Glutamatergic neuron (in vitro differentiated cells): ENCODE measurements at regions not wholly inside any gene's neighbourhood (a gene's known extent, or its start where the extent isn't known, plus 50 kb on each side); places are given as distances from the start of the nearest gene placed in this dataset.

Experiments used
- DNase-seq: peaks from one replicate; pipeline ENCODE4 v3.0.0; 2022
- H3K27ac Mint-ChIP-seq: one replicate; pipeline ENCODE4 v1.8.0; 2020; ENCODE audit warnings: mild to moderate bottlenecking, mixed read lengths, inconsistent platforms; ENCODE audit not compliant: unreplicated experiment
- H3K27me3 Mint-ChIP-seq: one replicate; pipeline ENCODE4 v1.8.0; 2020; ENCODE audit warnings: mild to moderate bottlenecking, moderate library complexity, mixed read lengths, inconsistent platforms; ENCODE audit not compliant: unreplicated experiment
- H3K36me3 Mint-ChIP-seq: one replicate; pipeline ENCODE4 v1.8.0; 2020; ENCODE audit warnings: mild to moderate bottlenecking, mixed read lengths, inconsistent platforms; ENCODE audit not compliant: unreplicated experiment
- H3K4me1 Mint-ChIP-seq: one replicate; pipeline ENCODE4 v1.8.0; 2020; ENCODE audit warnings: mild to moderate bottlenecking, low read depth, mixed read lengths, inconsistent platforms; ENCODE audit not compliant: unreplicated experiment
- H3K4me3 Mint-ChIP-seq: one replicate; pipeline ENCODE4 v1.8.0; 2020; ENCODE audit warnings: mild to moderate bottlenecking, mixed read lengths, inconsistent platforms; ENCODE audit not compliant: unreplicated experiment
- H3K9me3 Mint-ChIP-seq: one replicate; pipeline ENCODE4 v1.8.0; 2020; ENCODE audit warnings: mild to moderate bottlenecking, moderate library complexity, mixed read lengths, inconsistent platforms; ENCODE audit not compliant: unreplicated experiment
- CTCF ChIP-seq: fragments of 200-600 bp; sonication (generic); IDR thresholded peaks from one replicate; pipeline ENCODE4 v1.5.0; 2021; ENCODE audit not compliant: partially characterized antibody, unreplicated experiment

GRCh38 chr2:144922519-144922918 lies 402.6 kb upstream of the ZEB2 start:
- no peak overlapping the region for H3K4me3 Mint-ChIP-seq
- H3K27ac Mint-ChIP-seq: no peak overlapping the region
- no peak for DNase-seq
- H3K9me3 Mint-ChIP-seq: no peaks in the 10 kb centered on the region
- no peaks in the 10 kb centered on the region for H3K27me3 Mint-ChIP-seq
- no peak for TF ChIP-seq CTCF
- H3K36me3 Mint-ChIP-seq: peaks cover 6% of the 10 kb centered on the region
- no peaks in the 10 kb centered on the region for H3K4me1 Mint-ChIP-seq

GRCh38 chr2:144920755-144921530 lies 401.0 kb upstream of the ZEB2 start:
- Mint-ChIP-seq H3K4me1 (no peaks in the 10 kb centered on the region), H3K27me3 (no peaks in the 10 kb centered on the region), H3K4me3 (no peak overlapping the region), H3K9me3 (no peaks in the 10 kb centered on the region), H3K27ac (no peak overlapping the region), H3K36me3 (peaks cover 6% of the 10 kb centered on the region)
- TF ChIP-seq CTCF: no peak
- DNase-seq: no peak

- Mint-ChIP-seq H3K4me3 (no peak overlapping the region), H3K4me1 (no peaks in the 10 kb centered on the region), H3K27ac (no peak overlapping the region), H3K27me3 (no peaks in the 10 kb centered on the region), H3K9me3 (no peaks in the 10 kb centered on the region), H3K36me3 (no peaks in the 10 kb centered on the region)
- DNase-seq: no peak
- no peak for TF ChIP-seq CTCF
These were observed 394.9 kb upstream of the ZEB2 start for GRCh38 chr2:144914622-144915318.

GRCh38 chr2:144914113-144914512 lies 394.2 kb upstream of the ZEB2 start:
- DNase-seq: no peak
- H3K4me1 Mint-ChIP-seq: no peaks in the 10 kb centered on the region
- no peaks in the 10 kb centered on the region for H3K27me3 Mint-ChIP-seq
- no peaks in the 10 kb centered on the region for H3K36me3 Mint-ChIP-seq
- H3K4me3 Mint-ChIP-seq: no peak overlapping the region
- no peaks in the 10 kb centered on the region for H3K9me3 Mint-ChIP-seq
- no peak for TF ChIP-seq CTCF
- no peak overlapping the region for H3K27ac Mint-ChIP-seq

- no peaks in the 10 kb centered on the region for H3K4me1 Mint-ChIP-seq
- DNase-seq: no peak
- no peaks in the 10 kb centered on the region for H3K36me3 Mint-ChIP-seq
- H3K4me3 Mint-ChIP-seq: no peak overlapping the region
- H3K9me3 Mint-ChIP-seq: no peaks in the 10 kb centered on the region
- no peak overlapping the region for H3K27ac Mint-ChIP-seq
- H3K27me3 Mint-ChIP-seq: no peaks in the 10 kb centered on the region
- no peak for TF ChIP-seq CTCF
These were observed 392.3 kb upstream of the ZEB2 start for GRCh38 chr2:144912206-144912605.
